Peyer's patch (tissue), 4 donors: ENCODE measurements at regions not wholly inside any gene's neighbourhood (a gene's known extent, or its start where the extent isn't known, plus 50 kb on each side); places are given as distances from the start of the nearest gene placed in this dataset.

Experiments
- CTCF ChIP-seq, 6 experiments: fragments of 450-650 bp in 4 of 6; fragments of 200-600 bp in 2 of 6; sonication (generic) in 1 of 6; IDR thresholded peaks; one replicate each; pipeline ENCODE4 v1.5.1; 2017 to 2019; ENCODE audit warnings: antibody characterized with exemption in 6 of 6, mild to moderate bottlenecking in 3 of 6, moderate library complexity in 1 of 6
- POLR2A ChIP-seq, 2 donors: fragments of 450-650 bp; IDR thresholded peaks; one replicate each; pipeline ENCODE4 v1.5.1; 2017; ENCODE audit warnings: antibody characterized with exemption in 2 of 2, mild to moderate bottlenecking in 2 of 2, moderate library complexity in 2 of 2

- no peak for TF ChIP-seq CTCF (IDR thresholded peaks at IDR 0.05)
- no peak for TF ChIP-seq POLR2A (IDR thresholded peaks at IDR 0.05)
Measured at GRCh38 chr4:134944115-134944514, 742.5 kb upstream of the PABPC4L start.
